ENCODE measurements at regions not wholly inside any gene's neighbourhood (a gene's known extent, or its start where the extent isn't known, plus 50 kb on each side); places are given as distances from the start of the nearest gene placed in this dataset.

GRCh38 chr10:4509405-4509804, 316.6 kb upstream of the AKR1E2 start:
- TF ChIP-seq, protein P1, sequence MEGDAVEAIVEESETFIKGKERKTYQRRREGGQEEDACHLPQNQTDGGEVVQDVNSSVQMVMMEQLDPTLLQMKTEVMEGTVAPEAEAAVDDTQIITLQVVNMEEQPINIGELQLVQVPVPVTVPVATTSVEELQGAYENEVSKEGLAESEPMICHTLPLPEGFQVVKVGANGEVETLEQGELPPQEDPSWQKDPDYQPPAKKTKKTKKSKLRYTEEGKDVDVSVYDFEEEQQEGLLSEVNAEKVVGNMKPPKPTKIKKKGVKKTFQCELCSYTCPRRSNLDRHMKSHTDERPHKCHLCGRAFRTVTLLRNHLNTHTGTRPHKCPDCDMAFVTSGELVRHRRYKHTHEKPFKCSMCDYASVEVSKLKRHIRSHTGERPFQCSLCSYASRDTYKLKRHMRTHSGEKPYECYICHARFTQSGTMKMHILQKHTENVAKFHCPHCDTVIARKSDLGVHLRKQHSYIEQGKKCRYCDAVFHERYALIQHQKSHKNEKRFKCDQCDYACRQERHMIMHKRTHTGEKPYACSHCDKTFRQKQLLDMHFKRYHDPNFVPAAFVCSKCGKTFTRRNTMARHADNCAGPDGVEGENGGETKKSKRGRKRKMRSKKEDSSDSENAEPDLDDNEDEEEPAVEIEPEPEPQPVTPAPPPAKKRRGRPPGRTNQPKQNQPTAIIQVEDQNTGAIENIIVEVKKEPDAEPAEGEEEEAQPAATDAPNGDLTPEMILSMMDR (conservative IDR thresholded peaks at IDR 0.05) = no peak
- TF ChIP-seq EZH2 (IDR thresholded peaks at IDR 0.05; ENCODE audit: low read depth) = no peak
